HG03097 (cell line): ENCODE measurements at regions not wholly inside any gene's neighbourhood (a gene's known extent, or its start where the extent isn't known, plus 50 kb on each side); places are given as distances from the start of the nearest gene placed in this dataset.
"Not testable (repeated sequence)": the region's sequence is repeated elsewhere in the genome, so short reads cannot be mapped to it uniquely, and the experiment has no call there.

ENCODE experiments used
- ATAC-seq: cut with Tn5 transposase; IDR thresholded peaks from one replicate; pipeline ENCODE4 v1.9.1; 2021; ENCODE audit not compliant: unreplicated experiment, low FRiP score

- ATAC-seq: no peak
These were observed 50.2 kb upstream of the CPNE4 start for GRCh38 chr3:132084982-132085381.

DNA sequence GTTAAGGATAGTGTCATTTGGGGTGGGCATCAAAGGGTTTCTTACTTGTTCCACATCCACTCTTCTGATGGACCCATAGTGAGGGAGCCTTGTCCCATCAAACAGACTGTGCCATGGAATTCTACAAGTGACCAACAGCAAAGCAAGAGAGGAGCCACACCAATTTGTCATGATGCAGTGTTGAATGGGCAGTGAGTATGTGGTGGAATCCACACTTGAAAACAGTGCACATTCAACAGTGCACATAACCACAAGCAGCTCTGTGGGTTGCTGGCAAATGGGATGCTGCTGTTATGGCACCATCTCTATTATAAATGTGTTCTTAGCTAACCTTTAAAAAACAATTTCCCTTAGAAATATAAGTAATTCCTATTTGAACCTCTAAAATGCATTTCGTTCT lies 52.5 kb upstream of the CPNE4 start:
- ATAC-seq: no peak

DNA sequence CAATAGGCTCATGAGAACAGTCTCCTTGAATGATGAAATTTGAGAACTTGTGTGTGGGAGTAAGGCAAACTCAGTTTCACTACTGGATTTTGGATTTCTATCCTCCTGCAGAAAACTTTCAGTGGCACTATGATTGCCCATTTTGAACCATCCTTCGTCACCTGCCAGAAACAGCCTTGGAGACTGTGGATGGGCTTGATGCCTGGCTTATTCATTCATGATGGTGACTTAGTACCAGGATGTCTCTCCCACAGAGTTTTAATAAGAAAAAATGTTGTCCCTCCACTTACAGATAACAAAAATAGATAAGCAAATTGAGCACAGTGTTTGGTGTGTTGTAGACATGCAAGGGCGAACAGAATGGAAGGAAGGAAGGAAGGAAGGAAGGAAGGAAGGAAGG lies 53.5 kb upstream of the CPNE4 start:
- no peak for ATAC-seq

DNA sequence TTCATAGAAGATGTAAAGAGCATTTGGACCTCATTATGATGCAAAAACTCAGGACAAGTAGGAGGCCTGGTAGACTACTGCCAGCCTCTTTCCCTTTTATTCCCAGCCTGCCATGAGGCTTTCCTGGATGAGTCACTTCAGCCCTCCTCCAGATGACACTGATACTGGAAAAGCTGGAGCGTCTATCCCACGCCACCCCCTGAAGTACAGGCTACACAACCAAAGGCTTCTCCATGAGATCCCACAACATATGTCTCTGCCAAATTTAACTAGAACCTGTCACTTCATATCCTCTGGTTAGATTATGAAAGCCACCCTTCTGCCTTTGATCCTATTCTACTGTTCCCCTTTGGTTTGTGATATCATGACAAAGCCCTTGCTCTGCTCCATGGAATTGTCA lies 56.1 kb upstream of the CPNE4 start:
- ATAC-seq: no peak

GRCh38 chr3:132116601-132117000 lies 81.8 kb upstream of the CPNE4 start:
- no peak for ATAC-seq

GRCh38 chr3:132117642-132118041 lies 82.8 kb upstream of the CPNE4 start:
- no peak for ATAC-seq

DNA sequence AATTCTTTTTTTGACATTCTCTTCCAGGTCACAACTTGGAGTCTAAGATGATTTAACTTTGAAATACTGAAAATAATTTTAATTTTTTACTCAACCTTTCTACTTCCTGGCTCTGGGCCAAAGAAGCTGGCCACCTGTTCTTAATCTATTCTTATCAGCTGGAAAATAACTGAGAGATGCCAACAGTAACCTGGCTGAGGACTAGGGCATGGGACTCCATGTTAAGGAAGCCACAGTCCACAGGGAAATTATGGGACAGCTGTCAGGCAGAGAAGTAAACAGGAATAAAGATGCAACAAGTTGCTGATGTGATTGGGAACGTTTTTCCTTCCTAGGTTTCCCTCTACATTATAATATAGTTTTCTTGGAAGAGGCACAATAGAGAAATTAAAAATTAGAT lies 84.7 kb upstream of the CPNE4 start:
- no peak for ATAC-seq

DNA sequence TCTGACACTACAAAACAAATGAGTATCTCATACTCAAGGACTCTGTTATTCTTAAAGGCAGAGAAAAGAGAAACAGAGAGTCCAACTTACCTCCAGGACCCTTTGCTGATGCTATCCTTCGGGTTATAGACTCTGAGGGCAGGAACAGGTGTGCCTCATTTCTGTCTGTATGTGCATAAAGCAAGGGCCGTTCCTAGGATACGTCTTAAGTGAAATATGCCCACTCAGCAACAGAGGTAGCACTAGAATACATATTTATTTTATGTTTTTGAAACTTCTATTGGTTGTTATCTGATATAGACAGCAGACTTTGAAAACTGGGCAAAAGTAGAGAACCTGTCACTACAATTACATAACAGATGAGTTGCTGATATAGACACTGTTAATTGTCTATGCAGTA lies 89.3 kb upstream of the CPNE4 start:
- ATAC-seq: no peak

GRCh38 chr3:132124651-132125284 lies 90.0 kb upstream of the CPNE4 start:
- ATAC-seq: no peak

GRCh38 chr3:132134611-132135010 lies 99.8 kb upstream of the CPNE4 start:
- ATAC-seq: no peak

DNA sequence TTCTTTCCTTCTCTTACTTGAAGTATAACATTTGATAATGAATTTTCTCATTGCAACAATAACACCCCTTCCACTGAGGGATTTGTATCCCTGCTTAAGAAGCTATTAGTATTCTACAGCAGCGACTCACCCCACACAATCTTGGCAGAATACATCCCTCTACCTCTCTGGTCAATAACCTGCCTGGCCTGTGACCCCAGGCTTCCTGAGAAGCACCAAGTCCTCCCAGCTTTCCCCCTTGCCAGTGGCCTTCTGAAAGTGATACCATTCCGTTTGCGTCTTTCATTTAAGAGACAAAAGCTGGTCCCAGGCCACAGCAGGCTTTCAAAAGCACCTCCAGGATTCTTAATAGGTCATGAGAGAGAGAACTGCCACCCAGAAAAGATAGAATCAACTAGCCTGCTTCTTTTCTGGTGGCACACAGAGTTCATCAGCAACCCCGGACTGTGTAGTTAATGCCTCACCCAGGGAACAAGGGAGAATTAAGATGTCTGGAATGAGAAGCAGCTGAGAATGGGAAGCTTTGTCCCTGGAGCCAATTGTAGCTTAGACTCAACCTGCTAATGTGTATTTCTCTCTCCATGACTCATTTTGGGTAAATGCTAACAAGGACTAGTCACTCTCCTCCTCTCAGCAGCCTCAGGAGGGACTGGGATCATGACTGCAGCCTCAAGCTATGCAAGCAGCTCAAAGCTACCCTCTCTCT lies 101.0 kb upstream of the CPNE4 start:
- no peak for ATAC-seq

GRCh38 chr3:132136334-132136716 lies 101.5 kb upstream of the CPNE4 start:
- ATAC-seq: no peak

GRCh38 chr3:132136902-132137301 lies 102.1 kb upstream of the CPNE4 start:
- ATAC-seq: not testable (repeated sequence)

DNA sequence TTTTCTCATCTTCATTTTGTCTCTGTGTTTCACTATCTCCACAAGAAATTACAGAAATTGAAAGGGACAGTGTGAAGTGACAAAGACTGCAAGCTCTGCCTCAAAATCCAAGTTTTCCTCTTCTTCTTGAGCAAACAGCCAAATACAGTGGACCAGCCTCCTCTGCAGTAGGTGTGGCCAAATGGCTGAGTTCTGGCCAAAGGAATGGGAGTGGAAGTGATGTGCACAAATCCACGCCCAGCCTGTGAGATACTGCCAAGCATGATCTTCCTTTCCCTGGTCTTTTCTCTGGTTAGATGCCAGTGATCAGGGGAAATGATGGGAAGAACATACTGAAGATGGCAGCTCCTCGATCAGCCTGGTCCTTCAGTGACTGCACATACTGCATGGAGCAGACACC lies 111.0 kb upstream of the CPNE4 start:
- no peak for ATAC-seq

- ATAC-seq: no peak
These were observed 119.8 kb upstream of the CPNE4 start for GRCh38 chr3:132154619-132155018.

- no peak for ATAC-seq
These were observed 124.3 kb upstream of the CPNE4 start for GRCh38 chr3:132159145-132159544.

DNA sequence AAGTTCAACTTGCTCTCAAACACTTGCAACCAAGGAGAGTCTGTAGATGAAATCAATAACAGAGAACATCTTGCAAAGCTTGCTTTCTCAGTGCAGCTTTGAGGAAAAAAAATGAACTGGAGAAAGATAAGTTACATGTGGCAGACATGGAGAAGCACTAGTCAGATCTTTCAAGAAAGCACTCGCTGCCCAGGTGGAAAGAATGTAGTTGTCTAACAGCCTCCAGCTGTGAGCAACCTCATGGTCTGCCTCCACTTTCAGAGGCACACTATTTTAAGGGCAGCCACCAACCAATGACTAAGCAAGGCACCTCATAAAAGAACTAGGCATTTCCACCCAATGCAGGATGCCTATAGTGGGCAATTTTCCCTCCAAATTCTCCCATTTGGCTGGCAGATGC lies 125.4 kb upstream of the CPNE4 start:
- ATAC-seq: no peak

DNA sequence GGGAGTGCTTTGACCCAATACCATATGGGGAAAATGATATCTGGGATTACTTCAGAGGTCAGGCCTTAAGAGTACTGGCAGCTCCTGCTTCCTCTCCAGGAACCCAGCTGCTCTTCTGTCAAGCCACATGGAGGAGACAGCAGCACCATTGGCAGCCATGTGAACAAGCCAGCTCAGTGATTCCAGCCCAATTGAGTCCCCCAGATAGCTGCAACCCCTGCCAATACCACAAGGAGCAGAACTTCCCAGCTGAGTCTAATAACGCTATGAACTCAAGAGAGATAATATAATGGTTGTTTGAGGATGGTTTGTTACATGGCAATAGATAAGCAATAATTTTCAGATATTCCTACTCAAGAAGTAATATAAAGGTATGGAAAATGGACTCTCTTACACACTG lies 126.8 kb upstream of the CPNE4 start:
- no peak for ATAC-seq

DNA sequence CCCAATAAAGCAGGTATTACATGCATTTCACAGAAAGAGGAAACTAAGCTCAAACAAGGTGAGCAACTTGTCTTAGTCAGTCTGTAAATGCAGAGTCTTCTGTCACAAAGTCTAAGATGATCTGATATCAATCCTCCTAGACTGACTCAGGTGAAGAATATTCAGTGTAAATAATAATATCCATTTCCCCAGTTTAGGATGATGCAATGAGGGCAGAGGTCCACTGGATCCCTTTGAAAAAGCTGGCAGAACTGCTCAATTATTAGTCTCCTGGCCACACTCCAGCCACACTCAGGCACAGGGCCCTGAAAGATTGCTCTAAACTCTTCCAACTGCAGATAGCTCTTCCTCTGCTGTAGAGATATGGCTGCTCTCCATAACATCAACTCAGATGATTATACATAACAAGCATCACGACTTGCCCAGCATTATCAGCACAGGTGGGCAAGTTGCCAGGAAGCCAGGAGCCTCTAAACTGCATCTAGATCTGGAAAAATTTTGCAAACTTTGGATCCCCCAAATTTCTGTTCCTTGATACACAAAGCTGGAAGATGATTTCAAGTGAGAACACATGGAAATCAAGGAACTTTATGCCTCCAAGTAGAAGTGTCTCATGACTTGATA lies 129.8 kb upstream of the CPNE4 start:
- no peak for ATAC-seq

DNA sequence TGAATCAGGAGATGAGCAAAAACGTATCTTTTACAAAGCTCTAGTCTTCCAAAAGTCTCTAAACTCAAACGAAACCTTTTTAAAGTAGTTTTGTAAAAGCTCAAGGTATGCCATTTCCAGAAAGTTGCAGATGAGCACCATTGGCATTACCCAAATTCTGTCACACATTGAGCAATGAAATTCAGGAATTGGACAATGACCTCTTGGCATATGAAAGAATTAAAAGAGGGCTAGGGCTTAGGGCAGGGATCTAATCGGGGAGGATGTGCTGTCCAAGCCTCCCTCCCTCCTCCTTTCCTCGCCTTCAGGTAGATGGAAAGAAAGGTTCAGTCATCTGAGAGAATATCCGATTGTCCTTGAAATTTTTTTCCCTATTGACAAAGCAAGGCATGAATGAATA lies 133.1 kb upstream of the CPNE4 start:
- ATAC-seq: no peak

DNA sequence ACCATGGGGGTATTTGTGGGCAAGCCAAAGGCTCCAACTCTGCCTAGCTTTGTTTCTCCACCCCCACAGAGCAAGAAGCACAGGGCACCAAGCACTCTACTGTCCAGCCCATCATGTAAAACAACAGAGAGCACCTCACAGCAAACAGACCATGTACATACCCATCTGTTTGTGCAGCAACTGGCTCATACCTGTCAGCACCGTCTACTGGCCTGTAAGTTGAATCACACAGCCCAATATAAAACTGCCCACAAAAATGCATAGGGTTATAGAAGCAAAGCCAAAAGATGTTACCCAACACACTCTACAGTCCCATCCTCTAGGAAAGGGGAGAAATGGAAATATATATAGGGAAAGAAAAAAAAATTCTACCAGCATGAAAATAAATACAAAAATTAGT lies 139.7 kb upstream of the CPNE4 start:
- no peak for ATAC-seq

DNA sequence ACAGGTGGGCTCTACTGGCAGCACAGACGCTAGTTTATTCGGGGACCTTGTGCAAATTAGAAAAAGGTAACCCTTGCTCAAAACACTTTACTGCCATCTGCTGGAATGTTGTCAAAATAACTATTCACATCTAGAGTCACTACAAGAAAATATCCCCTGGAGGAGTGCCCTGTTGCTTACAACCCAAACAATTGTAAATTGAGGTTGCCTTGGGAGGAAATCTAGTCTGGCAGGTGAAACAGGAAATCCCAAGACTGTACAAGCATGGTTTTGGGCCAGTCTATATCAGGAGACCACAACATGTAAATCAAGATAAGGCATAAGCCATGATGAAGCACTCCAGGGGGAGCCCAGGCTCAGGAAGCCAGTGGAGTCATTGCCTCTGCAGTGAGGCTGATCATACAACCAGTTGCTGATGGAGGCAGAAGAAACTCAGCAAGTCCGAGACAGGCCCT lies 136.8 kb upstream of the ACP3 start:
- no peak for ATAC-seq
